T1000 (cell line): ENCODE measurements at regions not wholly inside any gene's neighbourhood (a gene's known extent, or its start where the extent isn't known, plus 50 kb on each side); places are given as distances from the start of the nearest gene placed in this dataset.

Source experiments
- DNase-seq: peaks from one replicate; lab custom pipeline; 2025; ENCODE audit warnings: mixed read lengths; lab: John Stamatoyannopoulos, UW

- DNase-seq: no peak
Observed at GRCh38 chr14:58947814-58948445, 240.5 kb upstream of the DAAM1 start.

GRCh38 chr14:58950555-58950954 is 237.9 kb upstream of the DAAM1 start:
- no peak for DNase-seq

GRCh38 chr14:58951143-58951542 is 237.3 kb upstream of the DAAM1 start:
- DNase-seq: no peak

GRCh38 chr14:58954052-58954451 is 234.4 kb upstream of the DAAM1 start:
- DNase-seq: no peak

- DNase-seq: no peak
Observed at GRCh38 chr14:58954901-58955861, 233.3 kb upstream of the DAAM1 start.

- DNase-seq: no peak
Observed at GRCh38 chr14:58961045-58961731, 227.3 kb upstream of the DAAM1 start.

- no peak for DNase-seq
Observed at GRCh38 chr14:58963873-58964597, 224.4 kb upstream of the DAAM1 start.

- DNase-seq: no peak
Observed at GRCh38 chr14:58964598-58964928, 223.9 kb upstream of the DAAM1 start.

- no peak for DNase-seq
Observed at GRCh38 chr14:58965601-58966000, 222.9 kb upstream of the DAAM1 start.

GRCh38 chr14:58966997-58967396 is 221.5 kb upstream of the DAAM1 start:
- no peak for DNase-seq

- no peak for DNase-seq
Observed at GRCh38 chr14:58969951-58970751, 218.3 kb upstream of the DAAM1 start.

- DNase-seq: no peak
Observed at GRCh38 chr14:58972233-58973017, 216.0 kb upstream of the DAAM1 start.

- DNase-seq: no peak
Observed at GRCh38 chr14:58977366-58977765, 211.1 kb upstream of the DAAM1 start.

- DNase-seq: no peak
Observed at GRCh38 chr14:58978343-58978742, 210.1 kb upstream of the DAAM1 start.

GRCh38 chr14:58979325-58979724 is 209.1 kb upstream of the DAAM1 start:
- no peak for DNase-seq

- DNase-seq: no peak
Observed at GRCh38 chr14:58981840-58982239, 206.6 kb upstream of the DAAM1 start.

GRCh38 chr14:58985786-58986185 is 202.7 kb upstream of the DAAM1 start:
- no peak for DNase-seq

- no peak for DNase-seq
Observed at GRCh38 chr14:58987591-58987990, 200.9 kb upstream of the DAAM1 start.

- no peak for DNase-seq
Observed at GRCh38 chr14:58992935-58993334, 195.5 kb upstream of the DAAM1 start.

GRCh38 chr14:58994130-58994529 is 194.3 kb upstream of the DAAM1 start:
- DNase-seq: no peak

GRCh38 chr14:59004012-59004411 is 184.5 kb upstream of the DAAM1 start:
- no peak for DNase-seq
